ENCODE measurements at regions not wholly inside any gene's neighbourhood (a gene's known extent, or its start where the extent isn't known, plus 50 kb on each side); places are given as distances from the start of the nearest gene placed in this dataset.

DNA sequence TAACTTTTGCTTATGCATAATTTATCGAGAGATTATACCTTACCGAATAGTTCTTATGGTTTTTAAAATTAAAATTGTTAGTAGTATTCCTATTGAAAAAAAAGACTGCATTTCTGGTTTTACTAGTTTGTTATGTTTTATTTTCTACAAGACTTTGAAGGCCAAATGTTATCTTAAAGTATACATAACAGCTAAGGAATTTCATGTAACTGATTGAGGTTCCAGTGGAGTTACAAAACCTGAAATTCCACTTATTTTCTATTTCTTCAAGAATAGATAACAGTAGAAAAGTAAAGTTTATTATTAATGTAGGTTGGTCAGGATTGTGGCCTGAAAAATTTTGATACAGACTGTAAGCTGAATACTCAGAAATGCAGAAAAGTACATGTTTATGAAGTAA lies 1216.0 kb upstream of the PCDH20 start:
- H3K36me3 ChIP-seq (ENCODE audit: control insufficient read depth in 1 of 2, insufficient read depth in 2 of 2, low read length in 2 of 2) = no peaks in the 10 kb centered on the region
- H3K79me2 ChIP-seq (ENCODE audit: insufficient read depth, low read length) = no peaks in the 10 kb centered on the region
- H3K9me3 ChIP-seq (ENCODE audit: control insufficient read depth in 1 of 2, insufficient read depth in 1 of 2, low read depth in 1 of 2, low read length in 2 of 2) = 0 out of 4 replicates have a peak, but pooled peaks cover 0 to 6% of the 10 kb centered on the region in 2 experiments
- TF ChIP-seq SP1 (IDR thresholded peaks at IDR 0.05; ENCODE audit: low read depth) (no peak), RAD21 (IDR thresholded peaks at IDR 0.05; ENCODE audit: low read depth) (no peak), CBX3 (IDR thresholded peaks at IDR 0.05; ENCODE audit: low read depth) (no peak), POLR2A (IDR thresholded peaks at IDR 0.05; ENCODE audit: borderline replicate concordance, extremely low read depth, insufficient read depth, insufficient read length) (no peak), SRF (IDR thresholded peaks at IDR 0.05; ENCODE audit: low read depth) (no peak), FOSL1 (IDR thresholded peaks at IDR 0.05; ENCODE audit: low read depth) (no peak), SIN3A (IDR thresholded peaks at IDR 0.05; ENCODE audit: low read depth) (no peak), EGR1 (IDR thresholded peaks at IDR 0.05; ENCODE audit: low read depth) (no peak), JUND (IDR thresholded peaks at IDR 0.05) (no peak), ZNF274 (IDR thresholded peaks at IDR 0.05; ENCODE audit: low read depth, low read length) (no peak), EZH2 (IDR thresholded peaks at IDR 0.05) (no peak)
- no peak overlapping the region for H3K4me3 ChIP-seq (replicated peaks in 1 of 2; ENCODE audit: low read depth in 1 of 2, low read length in 2 of 2)
- ATAC-seq (no peak), DNase-seq (ENCODE audit: low read depth, low spot score) (no peak)
- no TSS peak for BruUV-seq (replicated peaks)
- H4K20me1 ChIP-seq (ENCODE audit: insufficient read depth) = no peaks in the 10 kb centered on the region
- no peaks in the 10 kb centered on the region for H3K9me2 ChIP-seq (ENCODE audit: insufficient read depth)
- ChIA-PET CTCF (no interaction called here), RAD21 (ENCODE audit: low non-redundant PET in 1 of 2, low total read pairs in 2 of 2, uncharacterized antibody in 2 of 2, unreplicated experiment in 2 of 2) (no interaction called here), POLR2A (no interaction called here)
- no peak overlapping the region for H2AFZ ChIP-seq (ENCODE audit: low read depth, low read length, poor library complexity, severe bottlenecking)
- no peak overlapping the region for H3K27ac ChIP-seq (ENCODE audit: low read depth, low read length)
- H3K4me2 ChIP-seq (ENCODE audit: low read length) = no peak overlapping the region
- no peaks in the 10 kb centered on the region for H3K27me3 ChIP-seq (ENCODE audit: insufficient read depth, low read length)
- intact Hi-C loops (cut with micrococcal nuclease) = no loop called here
- H3K9ac ChIP-seq (ENCODE audit: low read length) = no peak overlapping the region
- 0 out of 4 replicates have a peak, but pooled peaks cover 0 to 3% of the 10 kb centered on the region in 2 experiments for H3K4me1 ChIP-seq (ENCODE audit: control insufficient read depth in 1 of 2, insufficient read depth in 2 of 2, low read length in 2 of 2)

DNA sequence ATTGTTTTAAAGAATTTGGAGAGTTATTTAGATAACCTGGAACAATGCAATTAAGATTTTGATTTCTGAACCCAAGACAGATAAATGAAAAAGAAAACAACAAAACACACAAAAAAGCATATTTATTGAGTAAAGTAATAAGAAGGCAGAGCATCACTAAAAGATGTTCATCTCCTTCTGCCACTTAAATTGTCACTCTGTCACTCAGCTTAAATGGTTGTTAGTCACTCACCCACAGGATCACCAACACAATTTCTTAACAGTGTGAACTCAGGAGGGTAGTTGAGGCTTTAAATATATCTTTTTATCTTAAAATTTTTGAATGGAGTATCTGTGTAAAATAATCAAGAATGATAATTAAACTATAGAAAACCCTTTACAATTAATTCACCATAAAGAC lies 1215.5 kb upstream of the PCDH20 start:
- Histone ChIP-seq H3K79me2 (ENCODE audit: insufficient read depth, low read length) (no peaks in the 10 kb centered on the region), H3K4me2 (ENCODE audit: low read length) (no peak overlapping the region), H3K27ac (ENCODE audit: low read depth, low read length) (no peak overlapping the region), H4K20me1 (ENCODE audit: insufficient read depth) (no peaks in the 10 kb centered on the region), H3K9me2 (ENCODE audit: insufficient read depth) (no peaks in the 10 kb centered on the region), H3K4me1 (ENCODE audit: control insufficient read depth in 1 of 2, insufficient read depth in 2 of 2, low read length in 2 of 2) (0 out of 4 replicates have a peak, but pooled peaks cover 0 to 3% of the 10 kb centered on the region in 2 experiments), H3K4me3 (replicated peaks in 1 of 2; ENCODE audit: low read depth in 1 of 2, low read length in 2 of 2) (no peak overlapping the region), H3K36me3 (ENCODE audit: control insufficient read depth in 1 of 2, insufficient read depth in 2 of 2, low read length in 2 of 2) (no peaks in the 10 kb centered on the region), H3K27me3 (ENCODE audit: insufficient read depth, low read length) (no peaks in the 10 kb centered on the region), H3K9me3 (ENCODE audit: control insufficient read depth in 1 of 2, insufficient read depth in 1 of 2, low read depth in 1 of 2, low read length in 2 of 2) (0 out of 4 replicates have a peak, but pooled peaks cover 0 to 6% of the 10 kb centered on the region in 2 experiments), H3K9ac (ENCODE audit: low read length) (no peak overlapping the region), H2AFZ (ENCODE audit: low read depth, low read length, poor library complexity, severe bottlenecking) (no peak overlapping the region)
- DNase-seq (ENCODE audit: low read depth, low spot score) (no peak), ATAC-seq (no peak)
- TF ChIP-seq ELF1 (IDR thresholded peaks at IDR 0.05; ENCODE audit: borderline replicate concordance, low read depth) (no peak), ZNF274 (IDR thresholded peaks at IDR 0.05; ENCODE audit: low read depth, low read length) (no peak), SIN3A (IDR thresholded peaks at IDR 0.05; ENCODE audit: low read depth) (no peak), EZH2 (IDR thresholded peaks at IDR 0.05) (no peak)
- TF ChIP-seq, protein P1, sequence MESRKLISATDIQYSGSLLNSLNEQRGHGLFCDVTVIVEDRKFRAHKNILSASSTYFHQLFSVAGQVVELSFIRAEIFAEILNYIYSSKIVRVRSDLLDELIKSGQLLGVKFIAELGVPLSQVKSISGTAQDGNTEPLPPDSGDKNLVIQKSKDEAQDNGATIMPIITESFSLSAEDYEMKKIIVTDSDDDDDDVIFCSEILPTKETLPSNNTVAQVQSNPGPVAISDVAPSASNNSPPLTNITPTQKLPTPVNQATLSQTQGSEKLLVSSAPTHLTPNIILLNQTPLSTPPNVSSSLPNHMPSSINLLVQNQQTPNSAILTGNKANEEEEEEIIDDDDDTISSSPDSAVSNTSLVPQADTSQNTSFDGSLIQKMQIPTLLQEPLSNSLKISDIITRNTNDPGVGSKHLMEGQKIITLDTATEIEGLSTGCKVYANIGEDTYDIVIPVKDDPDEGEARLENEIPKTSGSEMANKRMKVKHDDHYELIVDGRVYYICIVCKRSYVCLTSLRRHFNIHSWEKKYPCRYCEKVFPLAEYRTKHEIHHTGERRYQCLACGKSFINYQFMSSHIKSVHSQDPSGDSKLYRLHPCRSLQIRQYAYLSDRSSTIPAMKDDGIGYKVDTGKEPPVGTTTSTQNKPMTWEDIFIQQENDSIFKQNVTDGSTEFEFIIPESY (IDR thresholded peaks at IDR 0.05; ENCODE audit: extremely low read depth, insufficient replicate concordance, low read length) = no peak
- intact Hi-C loops (cut with micrococcal nuclease) = no loop called here
- CTCF ChIA-PET = no interaction called here
- POLR2A ChIA-PET = no interaction called here
- BruUV-seq (replicated peaks) = no TSS peak
- RAD21 ChIA-PET (ENCODE audit: low non-redundant PET in 1 of 2, low total read pairs in 2 of 2, uncharacterized antibody in 2 of 2, unreplicated experiment in 2 of 2) = no interaction called here

Measured in HCT116 (cell line).